Body of pancreas (tissue), 4 donors: ENCODE measurements at regions not wholly inside any gene's neighbourhood (a gene's known extent, or its start where the extent isn't known, plus 50 kb on each side); places are given as distances from the start of the nearest gene placed in this dataset.

Experiments used
- POLR2A ChIP-seq, 3 donors: fragments of 450-650 bp; IDR thresholded peaks; one replicate each; pipeline ENCODE4 v1.6.1; 2016; ENCODE audit warnings: antibody characterized with exemption in 3 of 3, mild to moderate bottlenecking in 2 of 3
- TF ChIP-seq, protein P1 (sequence below), 7 experiments: fragments of 450-650 bp in 4 of 7; fragments of 200-600 bp in 3 of 7; sonication (generic) in 3 of 7; IDR thresholded peaks; one replicate each; pipeline ENCODE4 v1.5.1; 2016 to 2019; ENCODE audit warnings: antibody characterized with exemption in 7 of 7

DNA sequence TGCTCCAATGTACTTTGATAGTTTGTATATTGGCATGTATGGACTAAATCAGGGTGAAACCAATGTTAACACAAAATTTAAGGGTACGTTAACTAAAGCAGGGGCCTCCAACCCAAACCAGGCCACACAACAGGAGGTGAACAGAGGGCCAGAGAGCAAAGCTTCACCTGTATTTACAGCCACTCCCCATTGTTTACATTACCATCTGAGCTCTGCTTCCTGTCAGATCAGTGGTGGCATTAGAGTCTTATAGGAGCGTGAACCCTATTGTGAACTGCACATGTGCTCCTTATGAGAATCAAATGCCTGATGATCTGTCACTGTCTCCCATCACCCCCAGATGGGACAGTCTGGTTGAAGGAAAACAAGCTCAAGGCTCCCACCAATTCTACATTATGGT is 62.0 kb upstream of the SCIN start:
- TF ChIP-seq, protein P1, sequence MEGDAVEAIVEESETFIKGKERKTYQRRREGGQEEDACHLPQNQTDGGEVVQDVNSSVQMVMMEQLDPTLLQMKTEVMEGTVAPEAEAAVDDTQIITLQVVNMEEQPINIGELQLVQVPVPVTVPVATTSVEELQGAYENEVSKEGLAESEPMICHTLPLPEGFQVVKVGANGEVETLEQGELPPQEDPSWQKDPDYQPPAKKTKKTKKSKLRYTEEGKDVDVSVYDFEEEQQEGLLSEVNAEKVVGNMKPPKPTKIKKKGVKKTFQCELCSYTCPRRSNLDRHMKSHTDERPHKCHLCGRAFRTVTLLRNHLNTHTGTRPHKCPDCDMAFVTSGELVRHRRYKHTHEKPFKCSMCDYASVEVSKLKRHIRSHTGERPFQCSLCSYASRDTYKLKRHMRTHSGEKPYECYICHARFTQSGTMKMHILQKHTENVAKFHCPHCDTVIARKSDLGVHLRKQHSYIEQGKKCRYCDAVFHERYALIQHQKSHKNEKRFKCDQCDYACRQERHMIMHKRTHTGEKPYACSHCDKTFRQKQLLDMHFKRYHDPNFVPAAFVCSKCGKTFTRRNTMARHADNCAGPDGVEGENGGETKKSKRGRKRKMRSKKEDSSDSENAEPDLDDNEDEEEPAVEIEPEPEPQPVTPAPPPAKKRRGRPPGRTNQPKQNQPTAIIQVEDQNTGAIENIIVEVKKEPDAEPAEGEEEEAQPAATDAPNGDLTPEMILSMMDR (IDR thresholded peaks at IDR 0.05), result no peak
- no peak for TF ChIP-seq POLR2A (IDR thresholded peaks at IDR 0.05)
